ENCODE measurements at regions not wholly inside any gene's neighbourhood (a gene's known extent, or its start where the extent isn't known, plus 50 kb on each side); places are given as distances from the start of the nearest gene placed in this dataset.

GRCh38 chr7:33814400-33814799, 90.9 kb upstream of the BMPER start:
- TF ChIP-seq CTCF (IDR thresholded peaks at IDR 0.05) (no peak), POLR2AphosphoS5 (IDR thresholded peaks at IDR 0.05; ENCODE audit: insufficient read depth in 1 of 2, low read depth in 1 of 2) (no peak), POLR2A (IDR thresholded peaks at IDR 0.05) (no peak)
